Stimulated activated CD8-positive, alpha-beta memory T cell treated with anti-CD3 and anti-CD28 coated beads, Interleukin-7, amount 100 ng/mL, for 48 hours (primary cell): ENCODE measurements at regions not wholly inside any gene's neighbourhood (a gene's known extent, or its start where the extent isn't known, plus 50 kb on each side); places are given as distances from the start of the nearest gene placed in this dataset.
"Not testable (repeated sequence)": the region's sequence is repeated elsewhere in the genome, so short reads cannot be mapped to it uniquely, and the experiment has no call there.

Source experiments
- DNase-seq, 2 donors: peaks; one replicate each; pipeline ENCODE4 v3.0.0-alpha.2; 2020; ENCODE audit warnings: low read depth in 1 of 2; ENCODE audit errors: extremely low read depth in 1 of 2

- no peak for DNase-seq
Measured at GRCh38 chr5:89869346-89869745, 540.2 kb downstream of the CETN3 start.

- DNase-seq: no peak
Measured at GRCh38 chr5:89866410-89866809, 543.1 kb downstream of the CETN3 start.

- DNase-seq: no peak
Measured at GRCh38 chr5:89864941-89865340, 544.6 kb downstream of the CETN3 start.

- DNase-seq: no peak
Measured at GRCh38 chr5:89857790-89858189, 551.8 kb downstream of the CETN3 start.

GRCh38 chr5:89855417-89855816 is 554.1 kb downstream of the CETN3 start:
- DNase-seq: no peak

GRCh38 chr5:89851911-89852310 is 557.6 kb downstream of the CETN3 start:
- no peak for DNase-seq

- DNase-seq: no peak
Measured at GRCh38 chr5:89850513-89850865, 559.1 kb downstream of the CETN3 start.

GRCh38 chr5:89849830-89850512 is 559.6 kb downstream of the CETN3 start:
- DNase-seq: no peak

GRCh38 chr5:89847743-89848142 is 561.8 kb downstream of the CETN3 start:
- DNase-seq: no peak

GRCh38 chr5:89844548-89844947 is 565.0 kb downstream of the CETN3 start:
- DNase-seq: no peak

GRCh38 chr5:89842531-89842930 is 567.0 kb downstream of the CETN3 start:
- no peak for DNase-seq

GRCh38 chr5:89840906-89841305 is 568.6 kb downstream of the CETN3 start:
- DNase-seq: no peak

- DNase-seq: no peak
Measured at GRCh38 chr5:89830691-89831090, 578.9 kb downstream of the CETN3 start.

GRCh38 chr5:89827960-89828359 is 581.6 kb downstream of the CETN3 start:
- no peak for DNase-seq

- DNase-seq: no peak
Measured at GRCh38 chr5:89827359-89827758, 582.2 kb downstream of the CETN3 start.

GRCh38 chr5:89826938-89827337 is 582.6 kb downstream of the CETN3 start:
- no peak for DNase-seq

- no peak for DNase-seq
Measured at GRCh38 chr5:89823046-89823445, 586.5 kb downstream of the CETN3 start.

- no peak for DNase-seq
Measured at GRCh38 chr5:89817841-89818240, 591.7 kb downstream of the CETN3 start.

- no peak for DNase-seq
Measured at GRCh38 chr5:89816038-89816437, 593.5 kb downstream of the CETN3 start.

GRCh38 chr5:89800735-89801134 is 608.8 kb downstream of the CETN3 start:
- not testable (repeated sequence) for DNase-seq

GRCh38 chr5:89794504-89794903 is 615.1 kb downstream of the CETN3 start:
- DNase-seq: not testable (repeated sequence)

- DNase-seq: not testable (repeated sequence)
Measured at GRCh38 chr5:89779734-89780133, 629.8 kb downstream of the CETN3 start.

- no peak for DNase-seq
Measured at GRCh38 chr5:89777758-89778157, 631.8 kb downstream of the CETN3 start.
